ENCODE measurements at regions not wholly inside any gene's neighbourhood (a gene's known extent, or its start where the extent isn't known, plus 50 kb on each side); places are given as distances from the start of the nearest gene placed in this dataset.

- Histone ChIP-seq H3K79me2 (ENCODE audit: insufficient read depth, low read length) (no peaks in the 10 kb centered on the region), H3K4me3 (replicated peaks in 1 of 3; ENCODE audit: insufficient read depth in 1 of 3, low read depth in 2 of 3, low read length in 3 of 3) (no peak overlapping the region), H3K9ac (ENCODE audit: insufficient read depth, low read depth, low read length) (no peak overlapping the region), H4K20me1 (ENCODE audit: insufficient read depth, low read length) (no peaks in the 10 kb centered on the region), H3K9me3 (ENCODE audit: low read length) (peaks cover 66% of the 10 kb centered on the region), H3K4me1 (ENCODE audit: insufficient read depth, low read length) (no peaks in the 10 kb centered on the region), H3K27ac (ENCODE audit: extremely low read length, insufficient read depth, low read length) (no peak overlapping the region), H3K27me3 (ENCODE audit: control insufficient read depth in 1 of 2, insufficient read depth in 2 of 2, low read length in 2 of 2) (no peaks in the 10 kb centered on the region), H2AFZ (ENCODE audit: low read length) (no peak overlapping the region), H3K36me3 (replicated peaks in 1 of 2; ENCODE audit: control insufficient read depth in 1 of 2, insufficient read depth in 2 of 2, low read length in 2 of 2) (no peaks in the 10 kb centered on the region), H3K4me2 (ENCODE audit: low read depth, low read length) (no peak overlapping the region)
- ChIA-PET CTCF (ENCODE audit: low intra/inter-chr PET ratio, low total read pairs) (no interaction called here), POLR2A (no interaction called here)
- WGBS (ENCODE audit: low lambda C conversion rate) = 4% methylated on average over 3 of the region's 3 CpGs
- intact Hi-C loops (cut with micrococcal nuclease; ENCODE audit: unreplicated experiment) (no loop called here), in situ Hi-C loops (cut with HindIII; ENCODE audit: extremely low pct_ligation_motif_present, low pct_unique_long_range_greater_than_20kb) (no loop called here)
- TF ChIP-seq, protein P1, sequence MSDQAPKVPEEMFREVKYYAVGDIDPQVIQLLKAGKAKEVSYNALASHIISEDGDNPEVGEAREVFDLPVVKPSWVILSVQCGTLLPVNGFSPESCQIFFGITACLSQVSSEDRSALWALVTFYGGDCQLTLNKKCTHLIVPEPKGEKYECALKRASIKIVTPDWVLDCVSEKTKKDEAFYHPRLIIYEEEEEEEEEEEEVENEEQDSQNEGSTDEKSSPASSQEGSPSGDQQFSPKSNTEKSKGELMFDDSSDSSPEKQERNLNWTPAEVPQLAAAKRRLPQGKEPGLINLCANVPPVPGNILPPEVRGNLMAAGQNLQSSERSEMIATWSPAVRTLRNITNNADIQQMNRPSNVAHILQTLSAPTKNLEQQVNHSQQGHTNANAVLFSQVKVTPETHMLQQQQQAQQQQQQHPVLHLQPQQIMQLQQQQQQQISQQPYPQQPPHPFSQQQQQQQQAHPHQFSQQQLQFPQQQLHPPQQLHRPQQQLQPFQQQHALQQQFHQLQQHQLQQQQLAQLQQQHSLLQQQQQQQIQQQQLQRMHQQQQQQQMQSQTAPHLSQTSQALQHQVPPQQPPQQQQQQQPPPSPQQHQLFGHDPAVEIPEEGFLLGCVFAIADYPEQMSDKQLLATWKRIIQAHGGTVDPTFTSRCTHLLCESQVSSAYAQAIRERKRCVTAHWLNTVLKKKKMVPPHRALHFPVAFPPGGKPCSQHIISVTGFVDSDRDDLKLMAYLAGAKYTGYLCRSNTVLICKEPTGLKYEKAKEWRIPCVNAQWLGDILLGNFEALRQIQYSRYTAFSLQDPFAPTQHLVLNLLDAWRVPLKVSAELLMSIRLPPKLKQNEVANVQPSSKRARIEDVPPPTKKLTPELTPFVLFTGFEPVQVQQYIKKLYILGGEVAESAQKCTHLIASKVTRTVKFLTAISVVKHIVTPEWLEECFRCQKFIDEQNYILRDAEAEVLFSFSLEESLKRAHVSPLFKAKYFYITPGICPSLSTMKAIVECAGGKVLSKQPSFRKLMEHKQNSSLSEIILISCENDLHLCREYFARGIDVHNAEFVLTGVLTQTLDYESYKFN (CRISPR knock-in tag; conservative IDR thresholded peaks at IDR 0.05) = no peak
- no TSS peak for BruUV-seq (replicated peaks)
- no peak for DNase-seq (ENCODE audit: low spot score)
- no peak for FAIRE-seq
- no peak for ATAC-seq
Observed at GRCh38 chr4:148893095-148893494, 450.9 kb upstream of the NR3C2 start.

- in situ Hi-C loops (cut with HindIII; ENCODE audit: extremely low pct_ligation_motif_present, low pct_unique_long_range_greater_than_20kb) = no loop called here
- ATAC-seq (no peak), DNase-seq (ENCODE audit: low spot score) (no peak), FAIRE-seq (no peak)
- Histone ChIP-seq H3K36me3 (replicated peaks in 1 of 2; ENCODE audit: control insufficient read depth in 1 of 2, insufficient read depth in 2 of 2, low read length in 2 of 2) (no peaks in the 10 kb centered on the region), H2AFZ (ENCODE audit: low read length) (no peak overlapping the region), H3K79me2 (ENCODE audit: insufficient read depth, low read length) (no peaks in the 10 kb centered on the region), H3K27ac (ENCODE audit: extremely low read length, insufficient read depth, low read length) (no peak overlapping the region), H4K20me1 (ENCODE audit: insufficient read depth, low read length) (no peaks in the 10 kb centered on the region), H3K9ac (ENCODE audit: insufficient read depth, low read depth, low read length) (no peak overlapping the region), H3K9me3 (ENCODE audit: low read length) (0 out of 2 replicates have a peak, but pooled peaks cover 8% of the 10 kb centered on the region), H3K4me3 (replicated peaks in 1 of 3; ENCODE audit: insufficient read depth in 1 of 3, low read depth in 2 of 3, low read length in 3 of 3) (no peak overlapping the region), H3K4me2 (ENCODE audit: low read depth, low read length) (no peak overlapping the region), H3K27me3 (ENCODE audit: control insufficient read depth in 1 of 2, insufficient read depth in 2 of 2, low read length in 2 of 2) (no peaks in the 10 kb centered on the region), H3K4me1 (ENCODE audit: insufficient read depth, low read length) (no peaks in the 10 kb centered on the region)
- no TSS peak for BruUV-seq (replicated peaks)
- intact Hi-C loops (cut with micrococcal nuclease; ENCODE audit: unreplicated experiment) = no loop called here
- CTCF ChIA-PET (ENCODE audit: low intra/inter-chr PET ratio, low total read pairs) = no interaction called here
- no peak for TF ChIP-seq ZNF549 (CRISPR knock-in tag; IDR thresholded peaks at IDR 0.05)
- TF ChIP-seq RBM22 (optimal IDR thresholded peaks at IDR 0.05; ENCODE audit: low read length) = no peak
- TF ChIP-seq PCBP2 (optimal IDR thresholded peaks at IDR 0.05; ENCODE audit: low read depth, low read length, poor library complexity, severe bottlenecking) = no peak
- no peak for TF ChIP-seq KDM1A (CRISPR knock-in tag; IDR thresholded peaks at IDR 0.05)
- TF ChIP-seq ZBTB20 (CRISPR knock-in tag; IDR thresholded peaks at IDR 0.05; ENCODE audit: borderline replicate concordance, low read depth) = no peak
- TF ChIP-seq MED1 (CRISPR knock-in tag; IDR thresholded peaks at IDR 0.05) = no peak
- POLR2A ChIA-PET = no interaction called here
- 17% methylated on average over 3 of the region's 3 CpGs for WGBS (ENCODE audit: low lambda C conversion rate)
Observed at GRCh38 chr4:148883891-148884290, 441.7 kb upstream of the NR3C2 start.

All from HepG2 (cell line).